Ishikawa (cell line): ENCODE measurements at regions not wholly inside any gene's neighbourhood (a gene's known extent, or its start where the extent isn't known, plus 50 kb on each side); places are given as distances from the start of the nearest gene placed in this dataset.

ENCODE experiments used
- CEBPB ChIP-seq: IDR thresholded peaks from 2 replicates; pipeline ENCODE4 v1.6.1; 2012
- CREB1 ChIP-seq: IDR thresholded peaks from 2 replicates; pipeline ENCODE4 v1.6.1; 2012; ENCODE audit warnings: low read depth
- EGR1 ChIP-seq: IDR thresholded peaks from 2 replicates; pipeline ENCODE4 v1.6.1; 2012
- EP300 ChIP-seq: IDR thresholded peaks from 2 replicates; pipeline ENCODE4 v1.6.1; 2012; ENCODE audit warnings: borderline replicate concordance
- FOXM1 ChIP-seq: IDR thresholded peaks from 2 replicates; pipeline ENCODE4 v1.6.1; 2012; ENCODE audit warnings: low read depth, borderline replicate concordance
- MAX ChIP-seq: IDR thresholded peaks from 2 replicates; pipeline ENCODE4 v1.6.1; 2012
- NFIC ChIP-seq: IDR thresholded peaks from 2 replicates; pipeline ENCODE4 v1.6.1; 2012
- RAD21 ChIP-seq: IDR thresholded peaks from 2 replicates; pipeline ENCODE4 v1.6.1; 2012; ENCODE audit warnings: low read depth
- TAF1 ChIP-seq: IDR thresholded peaks from 2 replicates; pipeline ENCODE4 v1.6.1; 2012; ENCODE audit warnings: low read depth, mild to moderate bottlenecking
- TCF12 ChIP-seq: IDR thresholded peaks from 2 replicates; pipeline ENCODE4 v1.6.1; 2012; ENCODE audit warnings: low read depth
- TEAD4 ChIP-seq: IDR thresholded peaks from 2 replicates; pipeline ENCODE4 v1.6.1; 2012
- USF1 ChIP-seq: IDR thresholded peaks from 2 replicates; pipeline ENCODE4 v1.6.1; 2012
- YY1 ChIP-seq: IDR thresholded peaks from 2 replicates; pipeline ENCODE4 v1.6.1; 2012; ENCODE audit warnings: low read depth
- ZBTB7A ChIP-seq: IDR thresholded peaks from 2 replicates; pipeline ENCODE4 v1.6.1; 2012; ENCODE audit warnings: low read depth
- TF ChIP-seq, protein P1 (sequence below): IDR thresholded peaks from 2 replicates; pipeline ENCODE4 v1.6.1; 2012; ENCODE audit warnings: low read depth, mild to moderate bottlenecking

DNA sequence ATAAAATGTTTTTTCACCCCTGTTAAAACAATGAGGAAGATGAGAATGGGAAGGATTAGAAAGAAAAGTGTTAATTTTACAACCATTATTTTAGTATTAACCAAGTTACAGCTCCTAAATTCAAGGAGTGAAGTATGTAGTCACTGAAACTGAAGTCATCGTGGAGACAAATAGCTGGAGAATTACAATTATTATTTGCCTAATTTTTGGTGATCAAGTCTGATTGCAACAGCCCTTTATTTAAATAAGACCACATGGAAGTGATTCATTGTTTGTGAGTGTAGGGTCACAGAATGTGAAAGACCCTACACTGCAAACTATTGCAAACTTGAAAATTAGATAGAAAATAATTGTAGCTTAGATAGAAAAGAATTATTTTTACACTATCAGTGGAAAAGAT is 292.4 kb downstream of the CENPW start:
- TF ChIP-seq TEAD4 (no peak), ZBTB7A (no peak), RAD21 (no peak), EP300 (no peak), USF1 (no peak), TCF12 (no peak), MAX (no peak), YY1 (no peak), NFIC (no peak), EGR1 (no peak), CREB1 (no peak), TAF1 (no peak), FOXM1 (no peak)

- TF ChIP-seq TEAD4 = no peak
- no peak for TF ChIP-seq EGR1
- no peak for TF ChIP-seq ZBTB7A
- TF ChIP-seq YY1 = no peak
- TF ChIP-seq NFIC = no peak
- no peak for TF ChIP-seq MAX
- no peak for TF ChIP-seq EP300
- TF ChIP-seq CREB1 = no peak
- no peak for TF ChIP-seq RAD21
- TF ChIP-seq FOXM1 = no peak
- TF ChIP-seq USF1 = no peak
- TF ChIP-seq CEBPB = no peak
Measured at GRCh38 chr6:126633373-126633772, 293.5 kb downstream of the CENPW start.

DNA sequence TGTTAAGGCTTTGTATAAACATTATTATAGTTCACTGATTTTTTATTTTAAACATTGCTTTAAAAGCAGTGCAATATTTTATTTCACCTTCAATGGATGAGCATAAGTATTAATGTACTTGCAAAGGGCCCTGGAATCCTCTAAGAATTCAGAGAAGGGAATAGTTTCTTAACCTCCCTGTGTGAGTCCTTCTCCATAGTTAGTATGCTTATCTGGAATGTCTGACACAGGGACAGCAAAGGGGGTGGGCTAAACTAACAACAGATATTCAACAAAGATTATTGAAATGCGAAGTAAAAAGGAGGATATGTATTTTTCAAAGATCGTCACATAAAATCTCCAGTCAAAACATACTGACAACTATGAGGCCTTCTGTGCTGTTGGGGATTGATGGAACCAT is 300.4 kb downstream of the CENPW start:
- TF ChIP-seq YY1 (no peak), CEBPB (no peak), TCF12 (no peak), EP300 (no peak), ZBTB7A (no peak), FOXM1 (no peak), MAX (no peak), TAF1 (no peak), TEAD4 (no peak)

GRCh38 chr6:126640921-126641320 is 301.0 kb downstream of the CENPW start:
- no peak for TF ChIP-seq RAD21
- TF ChIP-seq TAF1 = no peak
- no peak for TF ChIP-seq MAX
- no peak for TF ChIP-seq EP300
- no peak for TF ChIP-seq USF1
- no peak for TF ChIP-seq CREB1
- no peak for TF ChIP-seq CEBPB
- no peak for TF ChIP-seq TEAD4
- no peak for TF ChIP-seq YY1
- TF ChIP-seq ZBTB7A = no peak
- TF ChIP-seq FOXM1 = no peak
- TF ChIP-seq, protein P1, sequence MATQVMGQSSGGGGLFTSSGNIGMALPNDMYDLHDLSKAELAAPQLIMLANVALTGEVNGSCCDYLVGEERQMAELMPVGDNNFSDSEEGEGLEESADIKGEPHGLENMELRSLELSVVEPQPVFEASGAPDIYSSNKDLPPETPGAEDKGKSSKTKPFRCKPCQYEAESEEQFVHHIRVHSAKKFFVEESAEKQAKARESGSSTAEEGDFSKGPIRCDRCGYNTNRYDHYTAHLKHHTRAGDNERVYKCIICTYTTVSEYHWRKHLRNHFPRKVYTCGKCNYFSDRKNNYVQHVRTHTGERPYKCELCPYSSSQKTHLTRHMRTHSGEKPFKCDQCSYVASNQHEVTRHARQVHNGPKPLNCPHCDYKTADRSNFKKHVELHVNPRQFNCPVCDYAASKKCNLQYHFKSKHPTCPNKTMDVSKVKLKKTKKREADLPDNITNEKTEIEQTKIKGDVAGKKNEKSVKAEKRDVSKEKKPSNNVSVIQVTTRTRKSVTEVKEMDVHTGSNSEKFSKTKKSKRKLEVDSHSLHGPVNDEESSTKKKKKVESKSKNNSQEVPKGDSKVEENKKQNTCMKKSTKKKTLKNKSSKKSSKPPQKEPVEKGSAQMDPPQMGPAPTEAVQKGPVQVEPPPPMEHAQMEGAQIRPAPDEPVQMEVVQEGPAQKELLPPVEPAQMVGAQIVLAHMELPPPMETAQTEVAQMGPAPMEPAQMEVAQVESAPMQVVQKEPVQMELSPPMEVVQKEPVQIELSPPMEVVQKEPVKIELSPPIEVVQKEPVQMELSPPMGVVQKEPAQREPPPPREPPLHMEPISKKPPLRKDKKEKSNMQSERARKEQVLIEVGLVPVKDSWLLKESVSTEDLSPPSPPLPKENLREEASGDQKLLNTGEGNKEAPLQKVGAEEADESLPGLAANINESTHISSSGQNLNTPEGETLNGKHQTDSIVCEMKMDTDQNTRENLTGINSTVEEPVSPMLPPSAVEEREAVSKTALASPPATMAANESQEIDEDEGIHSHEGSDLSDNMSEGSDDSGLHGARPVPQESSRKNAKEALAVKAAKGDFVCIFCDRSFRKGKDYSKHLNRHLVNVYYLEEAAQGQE = no peak
- no peak for TF ChIP-seq NFIC
- TF ChIP-seq EGR1 = no peak
- no peak for TF ChIP-seq TCF12

DNA sequence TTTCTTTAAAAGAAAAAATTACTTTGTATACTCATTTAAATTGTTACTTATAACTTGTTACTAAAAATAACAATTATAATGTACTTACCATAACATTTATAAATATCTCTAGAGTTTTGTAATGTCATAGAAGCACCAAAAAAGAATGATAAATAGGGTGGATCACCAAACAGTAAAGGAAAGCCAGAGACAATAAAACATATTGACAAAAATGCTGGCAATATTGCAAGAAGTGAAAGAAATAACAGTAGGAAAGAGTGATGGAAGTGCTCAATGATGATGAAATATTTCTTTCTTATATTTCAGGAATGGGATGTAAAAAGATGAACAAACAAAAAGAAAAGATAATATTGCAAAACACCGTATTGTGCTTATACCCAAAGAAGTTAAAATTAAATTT is 301.7 kb downstream of the CENPW start:
- no peak for TF ChIP-seq TCF12
- TF ChIP-seq YY1 = no peak

DNA sequence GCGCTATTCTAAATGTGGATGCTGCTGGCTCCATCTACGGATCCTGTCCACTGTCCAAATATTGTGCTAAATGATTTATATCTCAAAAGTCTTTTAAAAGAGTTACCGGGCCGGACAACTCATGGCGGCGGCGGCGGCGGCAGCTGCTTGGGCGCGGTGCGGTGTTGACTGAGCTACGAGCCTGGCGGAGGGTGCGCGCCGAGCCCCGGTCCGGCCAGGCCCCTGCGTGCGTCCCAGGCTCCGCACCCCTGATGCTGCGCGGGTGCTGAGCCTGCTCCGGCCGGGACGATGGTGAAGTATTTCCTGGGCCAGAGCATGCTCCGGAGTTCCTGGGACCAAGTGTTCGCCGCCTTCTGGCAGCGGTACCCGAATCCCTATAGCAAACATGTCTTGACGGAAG is 303.4 kb downstream of the CENPW start:
- TF ChIP-seq CEBPB (no peak), USF1 (no peak), FOXM1 (no peak), NFIC (no peak), CREB1 (no peak), EP300 (no peak), EGR1 (no peak), TEAD4 (no peak), RAD21 (no peak), TAF1 (no peak), YY1 (no peak), MAX (no peak), TCF12 (no peak), ZBTB7A (no peak)
- TF ChIP-seq, protein P1 = no peak
